ENCODE measurements at regions not wholly inside any gene's neighbourhood (a gene's known extent, or its start where the extent isn't known, plus 50 kb on each side); places are given as distances from the start of the nearest gene placed in this dataset.

GRCh38 chr5:61624553-61625136, 292.6 kb downstream of the ZSWIM6 start (continued):
- TF ChIP-seq CHD7 (IDR thresholded peaks at IDR 0.05; ENCODE audit: insufficient replicate concordance, low read length) (no peak), RNF2 (IDR thresholded peaks at IDR 0.05; ENCODE audit: borderline replicate concordance, low read depth, low read length, missing control alignments, poor library complexity, severe bottlenecking) (no peak), JUND (IDR thresholded peaks at IDR 0.05; ENCODE audit: low read length) (no peak), RFX5 (IDR thresholded peaks at IDR 0.05; ENCODE audit: borderline replicate concordance, low read depth, low read length) (no peak), BRCA1 (IDR thresholded peaks at IDR 0.05; ENCODE audit: low read depth, low read length) (no peak)
